GM18502 (cell line): ENCODE measurements at regions not wholly inside any gene's neighbourhood (a gene's known extent, or its start where the extent isn't known, plus 50 kb on each side); places are given as distances from the start of the nearest gene placed in this dataset.
"Not testable (repeated sequence)": the region's sequence is repeated elsewhere in the genome, so short reads cannot be mapped to it uniquely, and the experiment has no call there.

Experiments
- ATAC-seq: cut with Tn5 transposase; IDR thresholded peaks from one replicate; pipeline ENCODE4 v1.9.1; 2021; ENCODE audit warnings: mild to moderate bottlenecking; ENCODE audit not compliant: unreplicated experiment, poor library complexity

- no peak for ATAC-seq
Measured at GRCh38 chr3:177490626-177491025, 293.3 kb upstream of the TBL1XR1 start.

GRCh38 chr3:177491296-177492032, 294.2 kb upstream of the TBL1XR1 start:
- ATAC-seq = no peak

GRCh38 chr3:177493091-177493490, 295.8 kb upstream of the TBL1XR1 start:
- ATAC-seq = no peak

- no peak for ATAC-seq
Measured at GRCh38 chr3:177494216-177494615, 296.9 kb upstream of the TBL1XR1 start.

- no peak for ATAC-seq
Measured at GRCh38 chr3:177495566-177495965, 298.3 kb upstream of the TBL1XR1 start.

GRCh38 chr3:177498037-177498857, 301.0 kb upstream of the TBL1XR1 start:
- ATAC-seq = no peak

- ATAC-seq = not testable (repeated sequence)
Measured at GRCh38 chr3:177499039-177499438, 301.8 kb upstream of the TBL1XR1 start.

- no peak for ATAC-seq
Measured at GRCh38 chr3:177499779-177500423, 302.6 kb upstream of the TBL1XR1 start.

- no peak for ATAC-seq
Measured at GRCh38 chr3:177510693-177511216, 313.5 kb upstream of the TBL1XR1 start.

- ATAC-seq = no peak
Measured at GRCh38 chr3:177512945-177513814, 315.9 kb upstream of the TBL1XR1 start.

GRCh38 chr3:177513815-177514610, 316.7 kb upstream of the TBL1XR1 start:
- ATAC-seq = no peak

GRCh38 chr3:177514611-177515499, 317.6 kb upstream of the TBL1XR1 start:
- ATAC-seq = no peak

- no peak for ATAC-seq
Measured at GRCh38 chr3:177515786-177516157, 318.5 kb upstream of the TBL1XR1 start.

- ATAC-seq = no peak
Measured at GRCh38 chr3:177516158-177517011, 319.1 kb upstream of the TBL1XR1 start.

GRCh38 chr3:177517906-177518305, 320.6 kb upstream of the TBL1XR1 start:
- ATAC-seq = no peak

GRCh38 chr3:177519588-177519987, 322.3 kb upstream of the TBL1XR1 start:
- no peak for ATAC-seq

GRCh38 chr3:177521305-177521704, 324.0 kb upstream of the TBL1XR1 start:
- no peak for ATAC-seq
